GM18507 (cell line): ENCODE measurements at regions not wholly inside any gene's neighbourhood (a gene's known extent, or its start where the extent isn't known, plus 50 kb on each side); places are given as distances from the start of the nearest gene placed in this dataset.

Source experiments
- DNase-seq: peaks from one replicate; pipeline ENCODE4 v3.0.0; 2011; ENCODE audit warnings: low read depth; ENCODE audit not compliant: insufficient read length; ENCODE audit errors: extremely low spot score
- FAIRE-seq: peaks from 2 replicates; lab custom pipeline; 2011; peaks lifted over from hg19 to GRCh38; lab: Jason Lieb, UNC

GRCh38 chr2:8484502-8485283, 197.2 kb upstream of the ID2 start:
- no peak for DNase-seq
- no peak for FAIRE-seq

GRCh38 chr2:8485736-8486135, 196.1 kb upstream of the ID2 start:
- DNase-seq, result no peak
- no peak for FAIRE-seq

GRCh38 chr2:8486141-8486540, 195.7 kb upstream of the ID2 start:
- DNase-seq, result no peak
- FAIRE-seq, result peak; percentile 33

GRCh38 chr2:8487461-8487932, 194.4 kb upstream of the ID2 start:
- DNase-seq, result no peak
- FAIRE-seq, result no peak

- DNase-seq (no peak), FAIRE-seq (peak; percentile 94)
Observed at GRCh38 chr2:8488001-8488738, 193.7 kb upstream of the ID2 start.

GRCh38 chr2:8489221-8489620, 192.6 kb upstream of the ID2 start:
- no peak for DNase-seq
- no peak for FAIRE-seq

GRCh38 chr2:8489751-8490150, 192.1 kb upstream of the ID2 start:
- FAIRE-seq, result no peak
- DNase-seq, result no peak

- DNase-seq (no peak), FAIRE-seq (no peak)
Observed at GRCh38 chr2:8490166-8490721, 191.6 kb upstream of the ID2 start.

- no peak for FAIRE-seq
Observed at GRCh38 chr2:8491296-8492027, 190.4 kb upstream of the ID2 start.

GRCh38 chr2:8494151-8494550, 187.7 kb upstream of the ID2 start:
- no peak for FAIRE-seq
- DNase-seq, result no peak

More at GRCh38 chr2:8491296-8492027, 190.4 kb upstream of the ID2 start:
- no peak for DNase-seq

GRCh38 chr2:8494589-8494988, 187.3 kb upstream of the ID2 start:
- no peak for DNase-seq
- FAIRE-seq, result no peak

GRCh38 chr2:8495189-8495989, 186.5 kb upstream of the ID2 start:
- FAIRE-seq, result no peak
- no peak for DNase-seq

GRCh38 chr2:8496079-8496478, 185.8 kb upstream of the ID2 start:
- FAIRE-seq (no peak), DNase-seq (no peak)

GRCh38 chr2:8496617-8497016, 185.2 kb upstream of the ID2 start:
- FAIRE-seq, result no peak
- no peak for DNase-seq

- FAIRE-seq, result no peak
Observed at GRCh38 chr2:8498994-8499393, 182.9 kb upstream of the ID2 start.

GRCh38 chr2:8500124-8501054, 181.5 kb upstream of the ID2 start:
- FAIRE-seq, result no peak

More at GRCh38 chr2:8498994-8499393, 182.9 kb upstream of the ID2 start:
- no peak for DNase-seq

GRCh38 chr2:8501061-8501720, 180.7 kb upstream of the ID2 start:
- FAIRE-seq, result no peak

More at GRCh38 chr2:8500124-8501054, 181.5 kb upstream of the ID2 start:
- DNase-seq, result no peak

GRCh38 chr2:8502316-8502715, 179.5 kb upstream of the ID2 start:
- FAIRE-seq, result no peak
- DNase-seq, result no peak

More at GRCh38 chr2:8501061-8501720, 180.7 kb upstream of the ID2 start:
- DNase-seq, result no peak
